ENCODE measurements at regions not wholly inside any gene's neighbourhood (a gene's known extent, or its start where the extent isn't known, plus 50 kb on each side); places are given as distances from the start of the nearest gene placed in this dataset.

DNA sequence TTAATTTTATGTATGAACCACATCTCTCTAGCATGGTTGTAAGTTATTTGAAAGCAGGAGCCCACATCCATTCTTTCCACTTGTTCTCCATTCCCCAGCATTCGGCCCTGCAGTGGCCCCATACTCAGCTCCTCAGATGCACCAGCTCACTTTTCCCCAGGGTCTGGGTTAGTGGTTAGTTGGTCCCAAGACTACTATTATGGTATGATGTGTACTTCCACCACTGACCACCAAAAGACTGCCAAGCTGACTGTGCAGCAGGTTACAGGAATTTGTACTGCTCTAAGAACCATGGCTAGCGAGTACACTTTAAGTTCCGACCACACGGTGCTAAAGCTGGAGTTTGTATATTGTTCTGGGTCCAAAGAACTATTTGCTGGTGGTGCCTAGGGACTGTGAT is 413.6 kb upstream of the TCF4 start:
- TF ChIP-seq, protein P1, sequence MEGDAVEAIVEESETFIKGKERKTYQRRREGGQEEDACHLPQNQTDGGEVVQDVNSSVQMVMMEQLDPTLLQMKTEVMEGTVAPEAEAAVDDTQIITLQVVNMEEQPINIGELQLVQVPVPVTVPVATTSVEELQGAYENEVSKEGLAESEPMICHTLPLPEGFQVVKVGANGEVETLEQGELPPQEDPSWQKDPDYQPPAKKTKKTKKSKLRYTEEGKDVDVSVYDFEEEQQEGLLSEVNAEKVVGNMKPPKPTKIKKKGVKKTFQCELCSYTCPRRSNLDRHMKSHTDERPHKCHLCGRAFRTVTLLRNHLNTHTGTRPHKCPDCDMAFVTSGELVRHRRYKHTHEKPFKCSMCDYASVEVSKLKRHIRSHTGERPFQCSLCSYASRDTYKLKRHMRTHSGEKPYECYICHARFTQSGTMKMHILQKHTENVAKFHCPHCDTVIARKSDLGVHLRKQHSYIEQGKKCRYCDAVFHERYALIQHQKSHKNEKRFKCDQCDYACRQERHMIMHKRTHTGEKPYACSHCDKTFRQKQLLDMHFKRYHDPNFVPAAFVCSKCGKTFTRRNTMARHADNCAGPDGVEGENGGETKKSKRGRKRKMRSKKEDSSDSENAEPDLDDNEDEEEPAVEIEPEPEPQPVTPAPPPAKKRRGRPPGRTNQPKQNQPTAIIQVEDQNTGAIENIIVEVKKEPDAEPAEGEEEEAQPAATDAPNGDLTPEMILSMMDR (IDR thresholded peaks at IDR 0.05): no peak
- no peak for TF ChIP-seq POLR2A (IDR thresholded peaks at IDR 0.05)
